ENCODE measurements at regions not wholly inside any gene's neighbourhood (a gene's known extent, or its start where the extent isn't known, plus 50 kb on each side); places are given as distances from the start of the nearest gene placed in this dataset.

DNA sequence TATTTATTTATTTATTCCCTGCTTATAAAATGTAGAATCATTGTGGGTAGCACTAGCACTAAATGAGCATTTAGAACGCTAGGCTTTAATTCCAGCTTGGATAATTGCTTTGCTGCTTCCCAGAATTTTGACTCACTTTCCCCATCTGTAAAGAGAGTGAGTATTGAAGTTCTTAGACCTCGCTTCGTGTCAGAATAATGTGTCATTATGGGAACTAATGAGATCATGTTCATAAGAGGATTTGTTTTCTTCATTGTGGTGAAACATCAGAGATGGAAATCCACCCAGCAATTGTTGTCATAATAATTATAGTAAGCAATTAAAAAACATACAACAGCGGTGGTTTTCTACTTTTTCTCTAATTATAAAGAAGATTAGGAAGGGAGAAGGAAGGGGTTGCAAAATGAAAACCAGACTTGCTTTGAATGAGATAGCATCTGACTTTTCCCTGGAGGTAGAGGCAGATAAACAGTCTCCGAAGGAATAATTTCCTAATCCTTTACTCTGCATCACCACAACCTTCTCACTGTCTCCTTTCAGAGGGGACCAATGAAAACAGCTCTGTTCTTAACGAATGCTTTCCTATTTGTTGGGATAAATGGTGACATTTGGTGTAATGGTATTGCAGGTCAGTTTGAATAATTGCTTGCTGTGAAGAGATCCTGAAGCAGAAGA, 86.8 kb upstream of the ARHGAP5 start:
- H3K27ac Mint-ChIP-seq, result no peak overlapping the region
- H3K4me3 Mint-ChIP-seq, result no peak overlapping the region
- H3K36me3 Mint-ChIP-seq (ENCODE audit: low read depth), result no peaks in the 10 kb centered on the region
- no peak for ATAC-seq (replicated peaks)
- peaks cover 10% of the 10 kb centered on the region for H3K27me3 Mint-ChIP-seq
- H3K4me1 Mint-ChIP-seq, result peaks cover 5% of the 10 kb centered on the region
- no peaks in the 10 kb centered on the region for H3K9me3 Mint-ChIP-seq

DNA sequence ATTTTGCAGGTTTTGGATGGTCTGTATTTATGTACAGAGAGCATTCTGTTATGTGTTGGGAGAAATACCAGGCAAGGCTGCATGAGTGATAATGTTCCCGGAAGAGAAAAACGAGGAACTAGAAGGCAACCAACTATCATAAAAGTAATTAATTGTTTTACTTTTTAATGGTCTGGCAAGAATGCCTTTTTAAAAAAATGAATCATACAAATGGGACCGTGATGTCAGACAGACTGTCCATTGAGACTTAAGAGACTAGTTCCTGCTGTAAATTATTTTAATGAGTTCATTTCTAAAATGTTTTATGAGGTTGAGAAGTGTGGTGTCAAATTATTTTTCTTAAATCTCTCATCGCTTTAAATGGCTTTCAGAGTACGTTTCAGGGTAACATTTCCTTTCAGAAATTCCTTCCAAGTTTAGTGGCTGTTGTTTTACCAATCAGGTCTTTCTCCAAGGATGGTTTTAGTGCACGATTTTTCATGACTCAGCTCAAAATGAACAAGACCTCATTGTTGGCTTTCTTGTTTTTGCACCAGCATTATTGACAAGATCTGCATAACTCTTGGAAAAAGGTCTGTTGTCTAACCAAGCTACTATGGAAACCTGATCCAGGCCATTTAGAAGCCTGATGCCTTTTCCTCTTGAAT, 86.1 kb upstream of the ARHGAP5 start:
- no peaks in the 10 kb centered on the region for H3K9me3 Mint-ChIP-seq
- no peak overlapping the region for H3K27ac Mint-ChIP-seq
- H3K27me3 Mint-ChIP-seq, result peaks cover 10% of the 10 kb centered on the region
- ATAC-seq (replicated peaks), result no peak
- no peak overlapping the region for H3K4me3 Mint-ChIP-seq
- H3K4me1 Mint-ChIP-seq, result peaks cover 5% of the 10 kb centered on the region
- H3K36me3 Mint-ChIP-seq (ENCODE audit: low read depth), result no peaks in the 10 kb centered on the region

DNA sequence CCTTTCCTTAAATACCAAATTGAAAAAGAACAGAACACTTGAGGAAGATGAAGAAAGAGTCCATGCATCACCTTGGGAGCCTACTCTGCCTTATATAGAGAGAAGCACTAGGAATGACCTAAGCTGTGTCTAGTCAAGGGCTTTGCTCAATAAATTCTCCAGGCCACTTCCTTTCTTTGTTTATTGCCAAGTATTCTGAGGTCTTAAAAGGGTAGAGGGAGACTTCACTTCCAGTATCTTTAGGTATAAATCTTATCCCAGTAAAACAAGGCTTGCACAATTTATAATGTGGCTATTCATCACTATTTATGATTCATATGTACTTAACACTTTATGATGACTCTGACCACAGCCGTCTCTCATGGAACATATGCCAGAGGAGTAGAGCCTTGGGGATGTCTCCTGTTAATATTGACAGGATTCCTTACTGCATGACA, 85.1 kb upstream of the ARHGAP5 start:
- Mint-ChIP-seq H3K9me3 (no peaks in the 10 kb centered on the region), H3K36me3 (ENCODE audit: low read depth) (no peaks in the 10 kb centered on the region), H3K27ac (no peak overlapping the region), H3K27me3 (peaks cover 5% of the 10 kb centered on the region), H3K4me3 (no peak overlapping the region), H3K4me1 (peaks cover 5% of the 10 kb centered on the region)
- no peak for ATAC-seq (replicated peaks)

DNA sequence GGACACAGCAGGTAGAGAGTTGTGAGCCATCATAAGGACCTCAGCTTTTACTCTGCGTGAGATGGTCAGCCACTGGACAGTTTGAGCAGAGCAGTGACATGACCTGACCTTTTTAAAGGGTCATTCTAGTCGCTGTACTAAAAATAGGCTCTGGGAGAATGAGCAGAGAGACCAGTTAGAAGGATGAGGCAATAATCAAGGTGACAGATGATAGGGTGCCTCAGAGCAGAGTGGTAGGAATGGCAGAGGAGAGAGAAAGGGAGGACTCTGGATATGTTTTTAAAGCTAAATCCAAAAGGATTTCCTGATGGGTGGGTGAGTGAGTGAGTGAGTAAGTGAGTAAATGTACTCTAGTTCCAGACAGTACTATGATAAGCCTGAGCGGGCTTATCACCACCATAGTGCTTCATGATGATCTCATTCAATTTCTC, 83.6 kb upstream of the ARHGAP5 start:
- H3K4me1 Mint-ChIP-seq, result peaks cover 5% of the 10 kb centered on the region
- no peaks in the 10 kb centered on the region for H3K36me3 Mint-ChIP-seq (ENCODE audit: low read depth)
- no peaks in the 10 kb centered on the region for H3K9me3 Mint-ChIP-seq
- no peak for ATAC-seq (replicated peaks)
- H3K27ac Mint-ChIP-seq, result no peak overlapping the region
- H3K27me3 Mint-ChIP-seq, result peaks cover 5% of the 10 kb centered on the region
- H3K4me3 Mint-ChIP-seq, result no peak overlapping the region

DNA sequence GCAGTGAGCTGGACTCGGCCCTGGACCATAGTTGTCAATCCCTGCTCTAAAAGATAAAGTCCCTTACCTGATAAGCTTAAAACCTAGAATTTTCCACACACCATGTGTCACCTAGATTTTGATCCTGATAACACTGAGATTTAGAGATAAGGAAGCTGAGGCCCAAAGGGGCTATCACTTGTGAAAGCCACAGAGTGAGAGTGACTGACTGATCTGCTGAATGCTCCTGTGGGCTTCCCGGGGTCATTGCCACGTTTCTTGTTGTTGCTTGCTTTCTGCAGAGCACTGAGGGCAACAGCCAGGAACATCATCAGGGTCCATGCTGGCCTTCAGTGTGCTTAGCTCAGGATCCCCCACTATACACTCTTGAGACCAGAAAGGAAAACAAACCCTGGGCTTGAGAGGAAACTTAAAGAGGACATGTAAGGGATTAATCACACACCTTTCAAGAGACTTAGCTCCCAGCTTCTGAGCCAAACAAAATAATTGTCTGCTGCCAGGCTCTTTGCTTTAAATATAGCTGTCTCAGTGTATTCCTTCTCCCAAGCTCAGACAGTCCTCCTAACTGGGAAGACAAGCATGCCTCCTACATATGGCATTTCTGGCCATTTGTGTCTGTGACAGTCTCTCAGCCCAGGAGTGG, 82.6 kb upstream of the ARHGAP5 start:
- H3K36me3 Mint-ChIP-seq (ENCODE audit: low read depth), result no peaks in the 10 kb centered on the region
- peak overlapping the region; percentile 74 for H3K27ac Mint-ChIP-seq
- H3K9me3 Mint-ChIP-seq, result no peaks in the 10 kb centered on the region
- H3K4me1 Mint-ChIP-seq, result peaks cover 5% of the 10 kb centered on the region
- no peak for ATAC-seq (replicated peaks)
- peaks cover 5% of the 10 kb centered on the region for H3K27me3 Mint-ChIP-seq
- no peak overlapping the region for H3K4me3 Mint-ChIP-seq

DNA sequence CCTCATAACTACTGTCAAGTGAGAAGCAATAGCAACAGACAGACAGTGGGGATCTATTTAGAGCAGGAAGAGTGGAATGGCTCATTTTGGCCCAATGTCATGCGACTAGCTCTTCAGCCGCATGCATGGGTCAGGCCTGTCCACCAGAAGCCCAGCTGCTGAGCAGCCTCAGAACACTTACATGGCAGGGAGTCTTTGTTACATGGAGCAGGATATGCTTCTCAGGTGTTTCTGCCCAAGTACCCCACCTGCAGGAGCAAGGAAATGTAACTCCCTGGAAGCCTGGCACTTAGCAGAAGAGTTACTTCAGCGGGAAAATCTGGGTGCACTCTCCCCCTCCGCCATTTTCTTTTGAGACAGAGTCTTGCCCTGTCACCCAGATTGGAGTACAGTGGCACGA, 73.5 kb upstream of the ARHGAP5 start:
- Mint-ChIP-seq H3K27me3 (no peaks in the 10 kb centered on the region), H3K36me3 (ENCODE audit: low read depth) (no peaks in the 10 kb centered on the region), H3K9me3 (no peaks in the 10 kb centered on the region), H3K4me3 (no peak overlapping the region), H3K4me1 (peaks cover 10% of the 10 kb centered on the region), H3K27ac (no peak overlapping the region)
- ATAC-seq (replicated peaks), result no peak

DNA sequence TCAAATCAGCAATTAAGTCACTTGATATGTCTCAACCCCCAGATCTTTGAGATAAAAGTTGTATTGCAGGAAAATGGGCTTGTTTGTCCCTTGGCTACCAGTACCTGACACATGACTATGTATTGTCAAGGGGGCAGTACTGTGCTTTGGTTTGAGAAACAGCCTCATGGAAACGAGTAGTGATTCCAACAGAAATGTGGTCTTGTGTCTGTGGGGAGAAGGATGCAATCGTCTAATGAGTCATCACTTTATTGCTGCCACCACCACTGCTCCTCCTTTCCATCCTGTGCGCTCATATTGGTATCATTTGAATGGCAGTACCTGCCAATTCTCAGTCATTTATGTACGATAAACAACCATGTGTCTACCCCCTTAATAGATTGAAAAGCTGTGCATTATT, 72.8 kb upstream of the ARHGAP5 start:
- no peaks in the 10 kb centered on the region for H3K9me3 Mint-ChIP-seq
- no peak overlapping the region for H3K4me3 Mint-ChIP-seq
- H3K27me3 Mint-ChIP-seq, result no peaks in the 10 kb centered on the region
- no peak overlapping the region for H3K27ac Mint-ChIP-seq
- no peak for ATAC-seq (replicated peaks)
- H3K4me1 Mint-ChIP-seq, result peaks cover 10% of the 10 kb centered on the region
- H3K36me3 Mint-ChIP-seq (ENCODE audit: low read depth), result no peaks in the 10 kb centered on the region

DNA sequence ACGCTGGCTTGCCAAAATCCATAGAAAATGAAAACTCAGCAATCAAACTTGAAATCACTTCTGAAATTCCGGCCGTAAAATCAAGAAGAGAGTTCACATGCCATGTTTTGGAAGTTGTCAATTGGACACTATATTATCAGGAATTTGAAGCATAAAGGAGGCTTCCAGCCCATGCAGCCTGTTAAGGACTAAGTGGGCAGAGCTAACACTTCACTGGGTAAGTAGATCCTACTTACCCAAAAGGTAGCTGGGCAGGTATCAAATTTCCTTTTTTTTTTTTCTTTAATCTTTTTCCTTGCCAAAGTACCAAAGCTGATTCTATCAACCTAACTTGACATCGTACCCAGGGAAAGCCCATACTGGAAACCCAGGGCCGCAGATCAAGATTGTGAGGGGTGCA, 71.5 kb upstream of the ARHGAP5 start:
- H3K9me3 Mint-ChIP-seq, result no peaks in the 10 kb centered on the region
- peaks cover 10% of the 10 kb centered on the region for H3K4me1 Mint-ChIP-seq
- no peak overlapping the region for H3K4me3 Mint-ChIP-seq
- no peaks in the 10 kb centered on the region for H3K36me3 Mint-ChIP-seq (ENCODE audit: low read depth)
- no peak for ATAC-seq (replicated peaks)
- H3K27me3 Mint-ChIP-seq, result no peaks in the 10 kb centered on the region
- H3K27ac Mint-ChIP-seq, result no peak overlapping the region

DNA sequence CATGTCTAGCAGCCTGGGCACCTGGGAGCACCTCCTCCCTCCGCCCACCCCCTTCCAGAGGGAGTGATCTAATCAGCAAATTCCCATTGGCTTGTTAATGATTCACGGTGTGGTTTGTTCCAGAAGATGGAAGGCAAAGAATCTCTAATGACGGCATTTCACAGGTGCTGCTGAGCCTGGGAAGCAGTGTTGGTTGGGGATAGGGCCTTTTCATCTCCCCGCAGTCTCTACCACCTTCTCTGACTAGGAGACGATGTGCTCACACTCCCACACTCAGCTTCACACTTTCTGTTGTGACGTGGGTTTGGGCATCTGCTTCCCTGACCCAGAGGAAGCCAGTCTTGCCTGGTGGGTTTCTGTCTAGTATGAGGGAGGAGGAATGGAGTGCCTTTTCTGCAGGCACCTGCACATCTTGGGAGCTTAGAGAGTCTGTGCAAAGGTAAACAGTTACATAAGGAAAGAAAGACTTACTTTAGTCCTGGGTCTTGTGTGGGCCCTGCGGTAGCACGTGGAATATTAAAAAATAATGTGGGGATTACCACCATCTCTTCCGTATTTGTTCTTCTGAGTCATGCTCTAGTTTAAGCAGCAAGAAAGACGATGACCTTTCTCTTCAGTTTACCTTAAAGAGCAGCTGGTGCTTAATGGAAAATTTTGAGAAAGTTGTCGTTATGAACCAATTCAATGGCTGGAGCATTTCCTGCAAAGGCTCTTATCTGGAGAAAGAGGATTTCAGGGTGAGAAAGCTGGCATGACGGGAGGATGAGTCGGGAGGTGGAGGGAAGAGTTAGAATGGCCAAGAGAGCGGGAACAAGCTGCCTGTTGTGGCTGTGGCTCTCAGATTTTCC, 70.6 kb upstream of the ARHGAP5 start:
- no peaks in the 10 kb centered on the region for H3K9me3 Mint-ChIP-seq
- no peaks in the 10 kb centered on the region for H3K36me3 Mint-ChIP-seq (ENCODE audit: low read depth)
- H3K4me3 Mint-ChIP-seq, result no peak overlapping the region
- H3K4me1 Mint-ChIP-seq, result peaks cover 10% of the 10 kb centered on the region
- peak; percentile 49 for ATAC-seq (replicated peaks)
- H3K27ac Mint-ChIP-seq, result peak overlapping the region; percentile 36
- no peaks in the 10 kb centered on the region for H3K27me3 Mint-ChIP-seq

DNA sequence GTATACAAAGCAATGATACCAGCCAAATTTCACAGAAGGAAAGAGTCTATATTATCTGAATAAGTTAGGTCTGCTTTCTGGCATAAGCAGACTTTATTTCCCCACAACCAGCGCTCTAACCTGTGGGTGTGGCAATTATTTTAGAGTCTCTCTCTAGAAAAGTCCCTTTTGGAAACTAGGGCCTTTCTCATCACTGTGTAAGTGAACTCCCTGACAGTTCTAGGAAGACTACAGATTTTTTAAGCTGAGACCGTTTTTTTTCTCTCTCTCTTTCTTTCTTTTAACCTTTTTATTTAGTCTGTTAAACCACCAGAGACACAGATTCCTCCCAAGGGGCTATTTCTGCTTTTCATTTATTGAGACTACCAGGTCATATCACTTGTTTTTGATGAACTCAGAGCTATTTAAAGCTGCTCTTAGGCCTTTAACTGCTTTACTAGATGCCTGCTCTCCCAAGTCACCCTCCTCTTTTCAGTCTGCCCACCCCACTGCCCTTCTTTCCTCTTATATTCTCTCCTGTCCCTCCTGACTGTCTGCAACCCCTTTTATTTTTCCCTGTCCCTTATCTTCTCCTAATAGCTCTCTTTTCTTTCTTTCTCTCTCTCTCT, 69.2 kb upstream of the ARHGAP5 start:
- peaks cover 10% of the 10 kb centered on the region for H3K4me1 Mint-ChIP-seq
- no peak for ATAC-seq (replicated peaks)
- no peaks in the 10 kb centered on the region for H3K36me3 Mint-ChIP-seq (ENCODE audit: low read depth)
- H3K4me3 Mint-ChIP-seq, result no peak overlapping the region
- H3K27me3 Mint-ChIP-seq, result no peaks in the 10 kb centered on the region
- H3K27ac Mint-ChIP-seq, result peak overlapping the region; percentile 64
- H3K9me3 Mint-ChIP-seq, result no peaks in the 10 kb centered on the region

DNA sequence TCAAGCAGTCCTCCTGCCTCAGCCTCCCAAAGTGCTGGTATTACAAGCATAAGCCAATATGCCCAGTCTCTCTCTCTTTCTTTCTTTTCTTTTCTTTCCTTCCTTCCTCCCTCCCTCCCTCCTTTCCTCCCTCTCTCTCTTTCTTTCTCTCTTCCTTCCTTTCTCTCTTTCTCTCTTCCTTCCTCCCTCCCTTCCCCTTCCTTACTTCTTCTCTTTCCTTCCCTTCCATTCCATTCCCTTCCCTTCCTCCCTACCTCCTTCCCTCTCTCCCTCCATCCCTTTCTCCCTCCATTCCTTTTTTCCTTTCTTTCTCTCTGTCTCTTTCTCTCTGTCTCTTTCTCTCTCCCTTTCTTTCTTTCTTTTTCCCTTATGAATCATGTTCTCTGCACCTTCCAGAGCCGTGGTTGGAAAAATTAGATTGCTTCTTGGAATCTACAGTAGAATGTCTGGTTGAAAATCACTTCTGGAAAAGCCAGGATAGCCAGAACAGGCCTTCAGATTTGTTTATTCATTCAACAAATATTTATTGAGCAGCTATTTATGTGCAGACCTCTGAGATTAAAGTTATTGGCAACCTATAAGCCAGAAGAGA, 68.4 kb upstream of the ARHGAP5 start:
- Mint-ChIP-seq H3K4me1 (peaks cover 10% of the 10 kb centered on the region), H3K27me3 (no peaks in the 10 kb centered on the region), H3K9me3 (no peaks in the 10 kb centered on the region), H3K27ac (peak overlapping the region; percentile 64), H3K4me3 (no peak overlapping the region), H3K36me3 (ENCODE audit: low read depth) (no peaks in the 10 kb centered on the region)
- ATAC-seq (replicated peaks), result no peak

DNA sequence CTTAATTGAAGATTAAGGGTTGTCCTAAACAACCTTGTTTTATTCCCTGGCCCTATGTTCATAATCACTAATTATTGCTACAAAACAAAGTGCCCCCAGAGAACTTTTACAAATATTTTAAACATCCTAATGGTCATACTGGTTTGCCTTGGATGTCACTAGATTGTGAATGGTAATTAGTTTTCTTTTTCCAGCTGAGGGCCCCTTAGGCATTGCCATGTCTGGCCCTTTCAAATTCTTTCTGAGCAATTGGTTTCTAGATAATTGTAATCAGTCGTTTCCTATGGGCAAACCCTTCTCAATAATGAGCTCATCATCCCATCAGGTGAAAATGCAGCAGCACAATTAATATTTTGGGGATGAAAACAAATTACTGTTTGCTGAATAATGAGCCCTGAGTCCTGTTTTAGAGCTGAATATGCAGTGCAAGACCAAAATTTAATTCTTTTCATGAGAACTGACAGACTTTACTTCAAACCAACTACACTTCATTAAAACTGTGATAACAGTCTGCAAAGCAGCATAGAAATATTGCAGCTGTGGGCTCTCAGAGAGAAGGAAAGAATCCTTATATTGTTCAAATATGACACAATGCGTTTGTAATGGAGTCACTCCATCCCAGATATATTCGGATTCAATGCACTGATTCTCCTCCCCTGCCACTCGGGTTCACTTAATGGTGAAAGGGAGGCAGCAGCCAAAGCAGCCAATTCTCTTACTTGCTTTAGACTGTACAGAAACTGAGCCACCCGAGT, 67.7 kb upstream of the ARHGAP5 start:
- no peak overlapping the region for H3K4me3 Mint-ChIP-seq
- peaks cover 10% of the 10 kb centered on the region for H3K4me1 Mint-ChIP-seq
- H3K27me3 Mint-ChIP-seq, result no peaks in the 10 kb centered on the region
- ATAC-seq (replicated peaks), result no peak
- no peaks in the 10 kb centered on the region for H3K36me3 Mint-ChIP-seq (ENCODE audit: low read depth)
- no peaks in the 10 kb centered on the region for H3K9me3 Mint-ChIP-seq
- no peak overlapping the region for H3K27ac Mint-ChIP-seq

DNA sequence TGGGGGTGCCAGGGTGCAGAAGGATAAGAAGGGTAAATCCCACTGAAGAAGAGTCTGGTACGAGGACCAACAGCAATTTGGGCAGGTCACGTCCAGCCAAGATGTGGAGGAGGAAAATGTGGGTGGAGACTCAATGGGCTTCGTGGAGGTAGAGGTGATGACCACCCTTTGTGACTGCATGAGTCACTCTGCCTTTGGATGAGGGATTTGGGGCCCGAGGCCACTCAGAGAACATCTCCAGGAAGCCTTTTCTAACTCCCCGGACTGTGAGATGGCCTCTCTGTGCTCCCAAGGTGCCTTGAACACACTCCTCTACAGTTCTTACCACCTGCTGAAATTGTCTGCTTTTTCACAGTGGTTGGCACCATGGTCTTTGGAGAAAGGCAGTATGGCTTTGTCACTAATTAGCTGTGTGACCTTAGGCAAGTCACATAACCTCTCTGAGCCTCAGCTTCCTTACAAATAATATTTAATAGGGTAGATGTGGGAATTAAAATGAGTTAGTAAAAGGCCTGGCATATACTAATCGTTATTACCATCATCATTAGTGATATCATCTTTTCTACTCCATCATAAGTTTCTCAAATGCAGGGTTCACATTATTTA, 67.0 kb upstream of the ARHGAP5 start:
- H3K4me3 Mint-ChIP-seq, result no peak overlapping the region
- peaks cover 10% of the 10 kb centered on the region for H3K4me1 Mint-ChIP-seq
- H3K27me3 Mint-ChIP-seq, result no peaks in the 10 kb centered on the region
- no peak overlapping the region for H3K27ac Mint-ChIP-seq
- ATAC-seq (replicated peaks), result no peak
- H3K9me3 Mint-ChIP-seq, result no peaks in the 10 kb centered on the region
- H3K36me3 Mint-ChIP-seq (ENCODE audit: low read depth), result no peaks in the 10 kb centered on the region
